Glutamatergic neuron (in vitro differentiated cells): ENCODE measurements at regions not wholly inside any gene's neighbourhood (a gene's known extent, or its start where the extent isn't known, plus 50 kb on each side); places are given as distances from the start of the nearest gene placed in this dataset.

Experiments
- DNase-seq: peaks from one replicate; pipeline ENCODE4 v3.0.0; 2022
- H3K27ac Mint-ChIP-seq: one replicate; pipeline ENCODE4 v1.8.0; 2020; ENCODE audit warnings: mild to moderate bottlenecking, mixed read lengths, inconsistent platforms; ENCODE audit not compliant: unreplicated experiment
- H3K27me3 Mint-ChIP-seq: one replicate; pipeline ENCODE4 v1.8.0; 2020; ENCODE audit warnings: mild to moderate bottlenecking, moderate library complexity, mixed read lengths, inconsistent platforms; ENCODE audit not compliant: unreplicated experiment
- H3K36me3 Mint-ChIP-seq: one replicate; pipeline ENCODE4 v1.8.0; 2020; ENCODE audit warnings: mild to moderate bottlenecking, mixed read lengths, inconsistent platforms; ENCODE audit not compliant: unreplicated experiment
- H3K4me1 Mint-ChIP-seq: one replicate; pipeline ENCODE4 v1.8.0; 2020; ENCODE audit warnings: mild to moderate bottlenecking, low read depth, mixed read lengths, inconsistent platforms; ENCODE audit not compliant: unreplicated experiment
- H3K4me3 Mint-ChIP-seq: one replicate; pipeline ENCODE4 v1.8.0; 2020; ENCODE audit warnings: mild to moderate bottlenecking, mixed read lengths, inconsistent platforms; ENCODE audit not compliant: unreplicated experiment
- H3K9me3 Mint-ChIP-seq: one replicate; pipeline ENCODE4 v1.8.0; 2020; ENCODE audit warnings: mild to moderate bottlenecking, moderate library complexity, mixed read lengths, inconsistent platforms; ENCODE audit not compliant: unreplicated experiment
- TF ChIP-seq, protein P1 (sequence below): fragments of 200-600 bp; sonication (generic); IDR thresholded peaks from one replicate; pipeline ENCODE4 v1.5.0; 2021; ENCODE audit not compliant: partially characterized antibody, unreplicated experiment

DNA sequence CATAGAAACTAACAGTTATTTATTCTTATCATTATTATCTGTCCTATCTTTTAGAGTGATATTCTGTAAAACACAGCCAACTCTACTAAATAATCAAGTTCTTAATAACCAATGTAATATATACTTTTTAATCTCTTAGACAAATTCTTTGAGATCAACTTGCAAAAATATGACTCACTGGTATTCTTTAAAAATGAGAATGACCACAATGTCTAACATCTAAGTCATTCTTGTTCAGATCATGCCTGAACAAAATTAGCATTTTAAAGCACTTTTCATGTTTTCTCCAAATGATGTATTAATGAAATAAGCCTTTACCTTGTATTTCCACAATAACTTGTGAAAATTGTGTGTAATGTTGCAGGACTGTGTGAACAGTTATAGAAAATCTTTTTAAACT lies 356.9 kb upstream of the RGMB start:
- Mint-ChIP-seq H3K9me3 (no peaks in the 10 kb centered on the region), H3K27me3 (no peaks in the 10 kb centered on the region), H3K27ac (no peak overlapping the region), H3K4me3 (no peak overlapping the region), H3K36me3 (no peaks in the 10 kb centered on the region), H3K4me1 (no peaks in the 10 kb centered on the region)
- TF ChIP-seq, protein P1, sequence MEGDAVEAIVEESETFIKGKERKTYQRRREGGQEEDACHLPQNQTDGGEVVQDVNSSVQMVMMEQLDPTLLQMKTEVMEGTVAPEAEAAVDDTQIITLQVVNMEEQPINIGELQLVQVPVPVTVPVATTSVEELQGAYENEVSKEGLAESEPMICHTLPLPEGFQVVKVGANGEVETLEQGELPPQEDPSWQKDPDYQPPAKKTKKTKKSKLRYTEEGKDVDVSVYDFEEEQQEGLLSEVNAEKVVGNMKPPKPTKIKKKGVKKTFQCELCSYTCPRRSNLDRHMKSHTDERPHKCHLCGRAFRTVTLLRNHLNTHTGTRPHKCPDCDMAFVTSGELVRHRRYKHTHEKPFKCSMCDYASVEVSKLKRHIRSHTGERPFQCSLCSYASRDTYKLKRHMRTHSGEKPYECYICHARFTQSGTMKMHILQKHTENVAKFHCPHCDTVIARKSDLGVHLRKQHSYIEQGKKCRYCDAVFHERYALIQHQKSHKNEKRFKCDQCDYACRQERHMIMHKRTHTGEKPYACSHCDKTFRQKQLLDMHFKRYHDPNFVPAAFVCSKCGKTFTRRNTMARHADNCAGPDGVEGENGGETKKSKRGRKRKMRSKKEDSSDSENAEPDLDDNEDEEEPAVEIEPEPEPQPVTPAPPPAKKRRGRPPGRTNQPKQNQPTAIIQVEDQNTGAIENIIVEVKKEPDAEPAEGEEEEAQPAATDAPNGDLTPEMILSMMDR = no peak
- DNase-seq = no peak

DNA sequence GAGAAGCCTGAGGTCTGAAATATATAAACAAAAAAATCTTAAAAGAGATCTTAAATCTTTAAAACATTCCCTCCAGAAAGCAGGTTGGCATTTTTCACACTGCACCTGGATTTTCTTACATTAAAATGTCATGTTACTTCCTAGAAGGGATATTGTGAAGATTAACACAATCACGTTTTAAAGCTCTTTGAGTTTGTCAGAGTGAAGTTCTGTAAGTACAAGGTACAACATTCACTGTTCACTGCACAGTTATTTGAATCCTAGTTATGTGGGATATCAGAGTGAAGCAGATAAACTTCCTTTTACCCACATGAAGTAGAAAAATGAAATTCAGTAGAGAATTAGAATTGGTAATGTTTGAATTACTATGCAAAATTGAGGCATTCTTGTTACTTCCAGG lies 353.6 kb upstream of the RGMB start:
- H3K9me3 Mint-ChIP-seq = no peaks in the 10 kb centered on the region
- H3K27ac Mint-ChIP-seq = no peak overlapping the region
- H3K36me3 Mint-ChIP-seq = no peaks in the 10 kb centered on the region
- H3K4me1 Mint-ChIP-seq = peaks cover under 1% of the 10 kb centered on the region
- TF ChIP-seq, protein P1 = no peak
- no peak for DNase-seq
- no peaks in the 10 kb centered on the region for H3K27me3 Mint-ChIP-seq
- H3K4me3 Mint-ChIP-seq = no peak overlapping the region

DNA sequence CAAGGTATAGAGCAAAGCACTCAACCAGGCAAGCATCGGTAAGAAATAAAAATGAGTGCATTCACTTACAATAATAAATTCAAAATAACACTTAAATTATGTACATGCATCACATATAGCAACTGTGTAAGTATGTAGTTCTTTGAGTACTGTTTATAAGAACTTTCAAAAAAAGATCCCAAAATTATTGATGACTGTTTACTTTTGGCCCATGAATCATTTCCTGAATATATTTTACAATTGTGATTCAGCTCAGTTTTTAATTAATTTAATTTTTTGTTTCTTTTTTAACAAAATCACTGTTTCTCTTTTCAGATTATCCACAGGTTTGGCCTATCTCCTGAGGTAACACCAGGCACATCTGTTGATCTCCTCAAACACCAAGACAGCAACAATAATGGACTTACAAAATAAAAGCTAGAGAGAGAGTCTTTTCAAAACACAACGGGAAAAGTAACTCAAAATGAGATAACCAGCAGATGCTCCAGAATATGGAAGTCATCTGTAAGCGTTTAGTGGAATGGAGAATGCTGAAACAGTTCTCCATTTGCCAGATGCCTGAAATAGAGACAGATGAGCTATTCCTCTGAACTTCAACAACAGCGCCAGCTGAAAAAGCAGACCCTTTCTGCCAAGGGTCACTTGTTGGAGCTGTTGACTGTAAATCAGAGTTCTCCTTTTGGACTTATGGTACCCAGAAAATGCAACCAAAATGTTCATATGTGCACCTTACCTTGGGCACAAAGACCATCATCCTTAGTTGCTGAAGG lies 348.6 kb upstream of the RGMB start:
- H3K36me3 Mint-ChIP-seq = no peaks in the 10 kb centered on the region
- peaks cover 3% of the 10 kb centered on the region for H3K4me1 Mint-ChIP-seq
- DNase-seq = no peak
- H3K27me3 Mint-ChIP-seq = no peaks in the 10 kb centered on the region
- H3K4me3 Mint-ChIP-seq = peak overlapping the region; percentile 6
- TF ChIP-seq, protein P1 = no peak
- no peak overlapping the region for H3K27ac Mint-ChIP-seq
- no peaks in the 10 kb centered on the region for H3K9me3 Mint-ChIP-seq

DNA sequence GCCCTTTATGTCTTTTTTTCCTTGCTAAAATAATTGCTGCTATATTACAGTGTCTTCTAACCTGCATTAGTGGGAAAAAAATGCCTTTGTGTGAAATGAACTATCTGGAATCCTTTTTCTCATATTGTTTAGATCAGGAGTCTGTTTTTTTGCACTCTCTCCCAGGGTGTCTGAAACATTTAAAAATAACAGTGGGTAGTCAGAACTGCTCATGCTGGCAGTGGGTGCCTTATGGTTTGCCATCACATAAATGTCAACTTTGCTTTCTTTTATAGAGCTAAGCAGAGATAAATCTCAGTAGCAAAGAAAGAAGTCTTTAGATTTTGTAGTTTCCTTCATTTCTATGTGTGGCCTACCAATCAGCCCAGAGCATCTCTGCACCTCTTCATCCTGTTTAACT lies 347.8 kb upstream of the RGMB start:
- Mint-ChIP-seq H3K36me3 (no peaks in the 10 kb centered on the region), H3K4me3 (no peak overlapping the region), H3K27ac (no peak overlapping the region), H3K27me3 (no peaks in the 10 kb centered on the region), H3K4me1 (peaks cover 3% of the 10 kb centered on the region), H3K9me3 (no peaks in the 10 kb centered on the region)
- DNase-seq = no peak
- TF ChIP-seq, protein P1 = no peak

DNA sequence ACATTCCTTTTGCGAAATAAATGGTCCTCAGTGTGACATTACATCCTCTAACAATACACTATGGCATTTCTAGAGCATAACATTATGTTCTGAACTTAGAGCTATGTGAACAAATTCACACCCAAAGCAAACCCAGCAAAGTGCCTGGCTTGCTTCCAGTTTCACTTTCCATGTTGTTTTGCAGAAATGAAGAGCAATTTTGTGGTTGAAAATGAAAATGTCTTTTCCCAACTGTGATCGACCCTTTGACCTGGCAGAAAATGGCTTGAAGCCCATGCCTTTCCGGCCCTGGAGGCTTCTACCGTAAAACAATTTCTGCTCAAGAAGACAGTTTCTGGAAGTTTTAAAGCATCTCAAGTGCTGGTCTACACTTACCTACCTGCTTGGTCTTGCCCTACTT lies 344.7 kb upstream of the RGMB start:
- DNase-seq = no peak
- no peak overlapping the region for H3K4me3 Mint-ChIP-seq
- H3K27me3 Mint-ChIP-seq = no peaks in the 10 kb centered on the region
- H3K27ac Mint-ChIP-seq = no peak overlapping the region
- TF ChIP-seq, protein P1 = no peak
- H3K36me3 Mint-ChIP-seq = no peaks in the 10 kb centered on the region
- H3K4me1 Mint-ChIP-seq = peaks cover 3% of the 10 kb centered on the region
- H3K9me3 Mint-ChIP-seq = no peaks in the 10 kb centered on the region
